ENCODE measurements at regions not wholly inside any gene's neighbourhood (a gene's known extent, or its start where the extent isn't known, plus 50 kb on each side); places are given as distances from the start of the nearest gene placed in this dataset.

GRCh38 chr5:89301321-89302025 lies 418.5 kb upstream of the MEF2C start:
- no peak overlapping the region for H2BK120ac ChIP-seq (ENCODE audit: low read depth, low read length)
- DNase-seq (ENCODE audit: low spot score) = no peak

DNA sequence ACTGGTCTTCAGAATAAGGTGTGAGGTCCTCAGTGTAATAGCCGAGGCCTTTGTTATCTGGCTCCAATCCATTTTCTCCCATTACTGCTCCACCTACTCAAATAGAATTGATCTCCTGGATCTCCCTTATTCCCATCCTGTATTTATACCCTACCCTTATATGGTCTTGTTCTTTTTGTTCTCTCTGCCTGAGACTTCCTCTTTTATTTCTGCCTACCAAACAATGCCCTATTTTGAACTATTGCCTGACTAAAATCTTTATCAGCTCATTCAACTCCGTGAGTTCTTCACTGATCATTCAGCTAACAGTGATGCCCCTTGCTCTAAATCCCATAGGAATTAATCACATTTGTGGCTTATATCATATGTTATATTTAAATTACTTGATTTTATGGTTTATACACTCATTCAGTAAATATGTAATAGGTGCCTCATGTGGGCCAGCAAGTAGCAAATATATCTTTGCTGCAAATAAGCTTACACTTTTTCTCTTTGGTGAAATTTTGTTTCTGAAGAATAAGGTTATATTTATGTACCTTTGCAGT lies 417.5 kb upstream of the MEF2C start:
- Histone ChIP-seq H3K14ac (ENCODE audit: low read length) (no peak overlapping the region), H3K27me3 (ENCODE audit: control insufficient read depth in 3 of 3, insufficient read depth in 3 of 3, low read depth in 1 of 3, low read length in 3 of 3) (no peaks in the 10 kb centered on the region), H4K91ac (ENCODE audit: low read depth, low read length, poor library complexity) (no peak overlapping the region), H2BK12ac (ENCODE audit: low read length) (no peak overlapping the region), H4K8ac (ENCODE audit: low read depth, low read length) (no peak overlapping the region), H2AK5ac (ENCODE audit: low read depth, low read length) (no peak overlapping the region), H3K9ac (ENCODE audit: low read depth, low read length, poor library complexity) (no peak overlapping the region), H2BK15ac (ENCODE audit: low read length) (no peak overlapping the region), H3K4me1 (ENCODE audit: control insufficient read depth in 2 of 2, insufficient read depth in 1 of 2, low read depth in 1 of 2, low read length in 2 of 2) (no peaks in the 10 kb centered on the region), H2BK5ac (ENCODE audit: low read length) (no peak overlapping the region), H3K4me3 (ENCODE audit: low read length in 2 of 2) (no peak overlapping the region), H3K23ac (ENCODE audit: low read depth, low read length, poor library complexity) (no peak overlapping the region), H3K36me3 (replicated peaks in 1 of 2; ENCODE audit: control insufficient read depth in 2 of 2, insufficient read depth in 2 of 2, low read length in 2 of 2) (no peaks in the 10 kb centered on the region), H3K4ac (ENCODE audit: low read length) (no peak overlapping the region), H3K79me1 (ENCODE audit: low read depth, low read length) (no peaks in the 10 kb centered on the region), H3K18ac (ENCODE audit: low read length) (no peak overlapping the region), H3K9me3 (replicated peaks in 1 of 2; ENCODE audit: control insufficient read depth in 2 of 2, insufficient read depth in 1 of 2, low read depth in 1 of 2, low read length in 2 of 2) (no peaks in the 10 kb centered on the region), H3K4me2 (ENCODE audit: insufficient read depth, low read length, poor library complexity, severe bottlenecking) (no peak overlapping the region), H2AFZ (ENCODE audit: low read length) (no peak overlapping the region), H2BK120ac (ENCODE audit: low read depth, low read length) (no peak overlapping the region), H3K27ac (replicated peaks; ENCODE audit: low read length) (no peak overlapping the region)
- DNase-seq (ENCODE audit: low spot score) = no peak
- no CpG with 5 or more reads among the region's 2 CpGs for WGBS, 2 donors (ENCODE audit: extremely low coverage in 2 of 2, insufficient read length in 2 of 2, insufficient replicate concordance in 1 of 2)

More at GRCh38 chr5:89301321-89302025, 418.5 kb upstream of the MEF2C start:
- Histone ChIP-seq H3K14ac (ENCODE audit: low read length) (no peak overlapping the region), H3K4ac (ENCODE audit: low read length) (no peak overlapping the region), H3K27ac (replicated peaks; ENCODE audit: low read length) (no peak overlapping the region), H2BK15ac (ENCODE audit: low read length) (no peak overlapping the region), H3K23ac (ENCODE audit: low read depth, low read length, poor library complexity) (no peak overlapping the region), H3K9ac (ENCODE audit: low read depth, low read length, poor library complexity) (no peak overlapping the region), H3K36me3 (replicated peaks in 1 of 2; ENCODE audit: control insufficient read depth in 2 of 2, insufficient read depth in 2 of 2, low read length in 2 of 2) (no peaks in the 10 kb centered on the region), H3K18ac (ENCODE audit: low read length) (no peak overlapping the region), H3K79me1 (ENCODE audit: low read depth, low read length) (no peaks in the 10 kb centered on the region), H2AK5ac (ENCODE audit: low read depth, low read length) (no peak overlapping the region), H3K9me3 (replicated peaks in 1 of 2; ENCODE audit: control insufficient read depth in 2 of 2, insufficient read depth in 1 of 2, low read depth in 1 of 2, low read length in 2 of 2) (no peaks in the 10 kb centered on the region), H4K91ac (ENCODE audit: low read depth, low read length, poor library complexity) (no peak overlapping the region), H2BK5ac (ENCODE audit: low read length) (no peak overlapping the region), H3K27me3 (ENCODE audit: control insufficient read depth in 3 of 3, insufficient read depth in 3 of 3, low read depth in 1 of 3, low read length in 3 of 3) (no peaks in the 10 kb centered on the region), H3K4me3 (ENCODE audit: low read length in 2 of 2) (no peak overlapping the region), H2AFZ (ENCODE audit: low read length) (no peak overlapping the region), H2BK12ac (ENCODE audit: low read length) (no peak overlapping the region), H4K8ac (ENCODE audit: low read depth, low read length) (no peak overlapping the region), H3K4me1 (ENCODE audit: control insufficient read depth in 2 of 2, insufficient read depth in 1 of 2, low read depth in 1 of 2, low read length in 2 of 2) (no peaks in the 10 kb centered on the region), H3K4me2 (ENCODE audit: insufficient read depth, low read length, poor library complexity, severe bottlenecking) (no peak overlapping the region)
- no CpG with 5 or more reads among the region's 6 CpGs for WGBS, 2 donors (ENCODE audit: extremely low coverage in 2 of 2, insufficient read length in 2 of 2, insufficient replicate concordance in 1 of 2)

- no peak for DNase-seq (ENCODE audit: low spot score)
- H2BK5ac ChIP-seq (ENCODE audit: low read length) = no peak overlapping the region
- WGBS, 2 donors (ENCODE audit: extremely low coverage in 2 of 2, insufficient read length in 2 of 2, insufficient replicate concordance in 1 of 2) = no CpG with 5 or more reads among the region's 2 CpGs
Measured at GRCh38 chr5:89299998-89300397, 417.0 kb upstream of the MEF2C start.

GRCh38 chr5:89297066-89297465 lies 414.1 kb upstream of the MEF2C start:
- no peak overlapping the region for H2BK12ac ChIP-seq (ENCODE audit: low read length)
- no peak for DNase-seq (ENCODE audit: low spot score)
- no peak overlapping the region for H3K14ac ChIP-seq (ENCODE audit: low read length)
- H3K18ac ChIP-seq (ENCODE audit: low read length) = no peak overlapping the region
- H3K9me3 ChIP-seq (replicated peaks in 1 of 2; ENCODE audit: control insufficient read depth in 2 of 2, insufficient read depth in 1 of 2, low read depth in 1 of 2, low read length in 2 of 2) = no peaks in the 10 kb centered on the region
- H3K9ac ChIP-seq (ENCODE audit: low read depth, low read length, poor library complexity) = no peak overlapping the region
- no peak overlapping the region for H3K23ac ChIP-seq (ENCODE audit: low read depth, low read length, poor library complexity)
- H3K27me3 ChIP-seq (ENCODE audit: control insufficient read depth in 3 of 3, insufficient read depth in 3 of 3, low read depth in 1 of 3, low read length in 3 of 3) = no peaks in the 10 kb centered on the region
- H3K27ac ChIP-seq (replicated peaks; ENCODE audit: low read length) = no peak overlapping the region
- WGBS, 2 donors (ENCODE audit: extremely low coverage in 2 of 2, insufficient read length in 2 of 2, insufficient replicate concordance in 1 of 2) = no CpG with 5 or more reads among the region's 1 CpG
- no peak overlapping the region for H4K91ac ChIP-seq (ENCODE audit: low read depth, low read length, poor library complexity)
- no peak overlapping the region for H3K4ac ChIP-seq (ENCODE audit: low read length)
- no peak overlapping the region for H4K8ac ChIP-seq (ENCODE audit: low read depth, low read length)
- no peak overlapping the region for H3K4me2 ChIP-seq (ENCODE audit: insufficient read depth, low read length, poor library complexity, severe bottlenecking)
- H2BK15ac ChIP-seq (ENCODE audit: low read length) = no peak overlapping the region
- H3K4me1 ChIP-seq (ENCODE audit: control insufficient read depth in 2 of 2, insufficient read depth in 1 of 2, low read depth in 1 of 2, low read length in 2 of 2) = no peaks in the 10 kb centered on the region
- H2BK120ac ChIP-seq (ENCODE audit: low read depth, low read length) = no peak overlapping the region
- no peaks in the 10 kb centered on the region for H3K79me1 ChIP-seq (ENCODE audit: low read depth, low read length)
- no peaks in the 10 kb centered on the region for H3K36me3 ChIP-seq (replicated peaks in 1 of 2; ENCODE audit: control insufficient read depth in 2 of 2, insufficient read depth in 2 of 2, low read length in 2 of 2)
- no peak overlapping the region for H2AK5ac ChIP-seq (ENCODE audit: low read depth, low read length)
- H2BK5ac ChIP-seq (ENCODE audit: low read length) = no peak overlapping the region
- no peak overlapping the region for H3K4me3 ChIP-seq (ENCODE audit: low read length in 2 of 2)
- no peak overlapping the region for H2AFZ ChIP-seq (ENCODE audit: low read length)

More at GRCh38 chr5:89299998-89300397, 417.0 kb upstream of the MEF2C start:
- Histone ChIP-seq H3K14ac (ENCODE audit: low read length) (no peak overlapping the region), H3K79me1 (ENCODE audit: low read depth, low read length) (no peaks in the 10 kb centered on the region), H3K23ac (ENCODE audit: low read depth, low read length, poor library complexity) (no peak overlapping the region), H2BK120ac (ENCODE audit: low read depth, low read length) (no peak overlapping the region), H3K9me3 (replicated peaks in 1 of 2; ENCODE audit: control insufficient read depth in 2 of 2, insufficient read depth in 1 of 2, low read depth in 1 of 2, low read length in 2 of 2) (no peaks in the 10 kb centered on the region), H2BK12ac (ENCODE audit: low read length) (no peak overlapping the region), H3K27ac (replicated peaks; ENCODE audit: low read length) (no peak overlapping the region), H3K9ac (ENCODE audit: low read depth, low read length, poor library complexity) (no peak overlapping the region), H3K36me3 (replicated peaks in 1 of 2; ENCODE audit: control insufficient read depth in 2 of 2, insufficient read depth in 2 of 2, low read length in 2 of 2) (no peaks in the 10 kb centered on the region), H4K8ac (ENCODE audit: low read depth, low read length) (no peak overlapping the region), H3K4ac (ENCODE audit: low read length) (no peak overlapping the region), H2BK15ac (ENCODE audit: low read length) (no peak overlapping the region), H3K4me3 (ENCODE audit: low read length in 2 of 2) (no peak overlapping the region), H3K18ac (ENCODE audit: low read length) (no peak overlapping the region), H3K4me2 (ENCODE audit: insufficient read depth, low read length, poor library complexity, severe bottlenecking) (no peak overlapping the region), H4K91ac (ENCODE audit: low read depth, low read length, poor library complexity) (no peak overlapping the region), H2AK5ac (ENCODE audit: low read depth, low read length) (no peak overlapping the region), H3K4me1 (ENCODE audit: control insufficient read depth in 2 of 2, insufficient read depth in 1 of 2, low read depth in 1 of 2, low read length in 2 of 2) (no peaks in the 10 kb centered on the region), H3K27me3 (ENCODE audit: control insufficient read depth in 3 of 3, insufficient read depth in 3 of 3, low read depth in 1 of 3, low read length in 3 of 3) (no peaks in the 10 kb centered on the region), H2AFZ (ENCODE audit: low read length) (no peak overlapping the region)

Measured in neuronal stem cell (in vitro differentiated cells).